OCI-LY3 (cell line): ENCODE measurements at regions not wholly inside any gene's neighbourhood (a gene's known extent, or its start where the extent isn't known, plus 50 kb on each side); places are given as distances from the start of the nearest gene placed in this dataset.

ENCODE experiments used
- H2AFZ ChIP-seq: fragments of 200-600, 300-600 bp; shearing (Covaris generic); 2 replicates; pipeline ENCODE4 v1.6.0; 2014; ENCODE audit warnings: antibody characterized with exemption, low read depth, low read length
- H3K27ac ChIP-seq: fragments of 200-600, 300-600 bp; sonication (generic); 2 replicates; pipeline ENCODE4 v1.5.1; 2014; ENCODE audit warnings: mild to moderate bottlenecking, low read length, moderate library complexity, mixed read lengths
- H3K27me3 ChIP-seq: fragments of 200-600, 300-600 bp; sonication (generic); 2 replicates; pipeline ENCODE4 v1.6.1; 2014; ENCODE audit warnings: low read depth, low read length, mixed read lengths
- H3K36me3 ChIP-seq: fragments of 200-600, 300-600 bp; sonication (generic); replicated peaks from 2 replicates; pipeline ENCODE3; 2014; ENCODE audit warnings: low read depth, low read length, mixed read lengths
- H3K4me1 ChIP-seq: fragments of 300-600, 200-600 bp; sonication (generic); 2 replicates; pipeline ENCODE4 v1.6.1; 2014; ENCODE audit warnings: low read length, mixed read lengths
- H3K4me2 ChIP-seq: fragments of 200-600, 300-600 bp; sonication (generic); 2 replicates; pipeline ENCODE4 v1.6.1; 2014; ENCODE audit warnings: low read length, mixed read lengths
- H3K4me3 ChIP-seq: fragments of 300-600, 200-600 bp; sonication (generic); 2 replicates; pipeline ENCODE4 v1.5.1; 2014; ENCODE audit warnings: antibody characterized with exemption, mild to moderate bottlenecking, low read length, moderate library complexity
- H3K79me2 ChIP-seq: fragments of 300-600, 200-600 bp; shearing (Covaris generic); 2 replicates; pipeline ENCODE4 v1.6.1; 2014; ENCODE audit warnings: mild to moderate bottlenecking, low read length, mixed read lengths
- H3K9ac ChIP-seq: fragments of 300-600, 200-600 bp; shearing (Covaris generic); 2 replicates; pipeline ENCODE4 v1.6.0; 2014; ENCODE audit warnings: mild to moderate bottlenecking, low read length, moderate library complexity
- H3K9me3 ChIP-seq: fragments of 200-600, 300-600 bp; shearing (Covaris generic); 2 replicates; pipeline ENCODE4 v1.6.1; 2014; ENCODE audit warnings: low read length, mixed read lengths; ENCODE audit not compliant: insufficient read depth
- H4K20me1 ChIP-seq: fragments of 200-600, 300-600 bp; sonication (generic); 2 replicates; pipeline ENCODE4 v1.6.1; 2016; ENCODE audit warnings: low read length, mixed read lengths; ENCODE audit not compliant: insufficient read depth
- EZH2phosphoT487 ChIP-seq: fragments of 200-600 bp; shearing (Covaris generic); IDR thresholded peaks from 2 replicates; pipeline ENCODE4 v1.6.1; 2018; ENCODE audit warnings: antibody characterized with exemption, mixed run types, low read depth
- TF ChIP-seq, protein P1 (sequence below): fragments of 200-600, 300-600 bp; sonication (generic); IDR thresholded peaks from 2 replicates; pipeline ENCODE4 v1.5.1; 2014; ENCODE audit warnings: antibody characterized with exemption, low read length, low read depth

GRCh38 chr5:123719004-123719403 lies 207.0 kb downstream of the CSNK1G3 start:
- H3K79me2 ChIP-seq: no peaks in the 10 kb centered on the region
- no peak overlapping the region for H3K4me2 ChIP-seq
- no peak overlapping the region for H2AFZ ChIP-seq
- no peaks in the 10 kb centered on the region for H3K36me3 ChIP-seq
- H3K4me1 ChIP-seq: no peaks in the 10 kb centered on the region
- no peak overlapping the region for H3K4me3 ChIP-seq
- H3K27ac ChIP-seq: no peak overlapping the region
- H3K9me3 ChIP-seq: no peaks in the 10 kb centered on the region
- no peak for TF ChIP-seq EZH2phosphoT487
- no peaks in the 10 kb centered on the region for H4K20me1 ChIP-seq
- no peaks in the 10 kb centered on the region for H3K27me3 ChIP-seq
- no peak overlapping the region for H3K9ac ChIP-seq

- Histone ChIP-seq H3K27me3 (no peaks in the 10 kb centered on the region), H3K4me3 (no peak overlapping the region), H3K4me1 (no peaks in the 10 kb centered on the region), H4K20me1 (no peaks in the 10 kb centered on the region), H3K9ac (no peak overlapping the region), H3K36me3 (no peaks in the 10 kb centered on the region), H3K9me3 (no peaks in the 10 kb centered on the region), H3K27ac (no peak overlapping the region), H3K79me2 (no peaks in the 10 kb centered on the region), H3K4me2 (no peak overlapping the region), H2AFZ (no peak overlapping the region)
- no peak for TF ChIP-seq EZH2phosphoT487
- TF ChIP-seq, protein P1, sequence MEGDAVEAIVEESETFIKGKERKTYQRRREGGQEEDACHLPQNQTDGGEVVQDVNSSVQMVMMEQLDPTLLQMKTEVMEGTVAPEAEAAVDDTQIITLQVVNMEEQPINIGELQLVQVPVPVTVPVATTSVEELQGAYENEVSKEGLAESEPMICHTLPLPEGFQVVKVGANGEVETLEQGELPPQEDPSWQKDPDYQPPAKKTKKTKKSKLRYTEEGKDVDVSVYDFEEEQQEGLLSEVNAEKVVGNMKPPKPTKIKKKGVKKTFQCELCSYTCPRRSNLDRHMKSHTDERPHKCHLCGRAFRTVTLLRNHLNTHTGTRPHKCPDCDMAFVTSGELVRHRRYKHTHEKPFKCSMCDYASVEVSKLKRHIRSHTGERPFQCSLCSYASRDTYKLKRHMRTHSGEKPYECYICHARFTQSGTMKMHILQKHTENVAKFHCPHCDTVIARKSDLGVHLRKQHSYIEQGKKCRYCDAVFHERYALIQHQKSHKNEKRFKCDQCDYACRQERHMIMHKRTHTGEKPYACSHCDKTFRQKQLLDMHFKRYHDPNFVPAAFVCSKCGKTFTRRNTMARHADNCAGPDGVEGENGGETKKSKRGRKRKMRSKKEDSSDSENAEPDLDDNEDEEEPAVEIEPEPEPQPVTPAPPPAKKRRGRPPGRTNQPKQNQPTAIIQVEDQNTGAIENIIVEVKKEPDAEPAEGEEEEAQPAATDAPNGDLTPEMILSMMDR: no peak
These were observed 206.3 kb downstream of the CSNK1G3 start for GRCh38 chr5:123718238-123718637.

DNA sequence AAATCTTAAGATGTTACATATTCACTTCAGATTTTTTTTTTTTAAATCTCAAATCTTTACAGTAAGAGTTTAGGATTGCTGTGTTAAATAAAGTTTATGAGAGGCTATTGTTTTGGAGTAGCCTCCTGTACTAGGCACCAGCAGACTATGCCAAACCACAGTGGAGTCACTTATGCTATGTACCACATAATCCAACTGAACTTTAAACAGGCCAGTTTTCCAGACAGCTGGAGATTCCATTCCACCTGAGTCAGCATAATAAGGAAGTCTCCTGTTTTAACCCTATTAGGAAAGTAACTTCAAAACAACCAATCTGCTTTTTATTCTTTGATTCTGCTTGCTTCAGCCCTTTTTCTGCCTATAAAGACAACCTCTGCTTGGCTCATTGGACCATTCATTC lies 205.2 kb downstream of the CSNK1G3 start:
- H2AFZ ChIP-seq: no peak overlapping the region
- no peak overlapping the region for H3K4me2 ChIP-seq
- no peak overlapping the region for H3K27ac ChIP-seq
- H3K9ac ChIP-seq: no peak overlapping the region
- no peaks in the 10 kb centered on the region for H3K27me3 ChIP-seq
- no peak overlapping the region for H3K4me3 ChIP-seq
- no peaks in the 10 kb centered on the region for H4K20me1 ChIP-seq
- no peaks in the 10 kb centered on the region for H3K79me2 ChIP-seq
- H3K36me3 ChIP-seq: no peaks in the 10 kb centered on the region
- H3K4me1 ChIP-seq: no peaks in the 10 kb centered on the region
- TF ChIP-seq EZH2phosphoT487: no peak
- TF ChIP-seq, protein P1: no peak
- H3K9me3 ChIP-seq: no peaks in the 10 kb centered on the region

GRCh38 chr5:123710031-123710430 lies 198.1 kb downstream of the CSNK1G3 start:
- no peaks in the 10 kb centered on the region for H3K27me3 ChIP-seq

More at GRCh38 chr5:123710031-123710430, 198.1 kb downstream of the CSNK1G3 start:
- H3K79me2 ChIP-seq: no peaks in the 10 kb centered on the region
- TF ChIP-seq, protein P1: no peak
- TF ChIP-seq EZH2phosphoT487: no peak
- H3K4me3 ChIP-seq: no peak overlapping the region
- H3K36me3 ChIP-seq: no peaks in the 10 kb centered on the region
- H3K9ac ChIP-seq: no peak overlapping the region
- no peak overlapping the region for H3K4me2 ChIP-seq
- H4K20me1 ChIP-seq: no peaks in the 10 kb centered on the region
- H3K4me1 ChIP-seq: no peaks in the 10 kb centered on the region
- no peak overlapping the region for H3K27ac ChIP-seq
- no peak overlapping the region for H2AFZ ChIP-seq
- H3K9me3 ChIP-seq: no peaks in the 10 kb centered on the region
